ENCODE measurements at regions not wholly inside any gene's neighbourhood (a gene's known extent, or its start where the extent isn't known, plus 50 kb on each side); places are given as distances from the start of the nearest gene placed in this dataset.

GRCh38 chr3:59316688-59317275 lies 267.0 kb upstream of the CFAP20DC start:
- intact Hi-C loops (cut with DNase I) = no loop called here
- Histone ChIP-seq H3K27ac (no peak overlapping the region), H3K4me3 (no peak overlapping the region), H3K36me3 (replicated peaks in 1 of 2) (no peaks in the 10 kb centered on the region), H3K4me1 (replicated peaks in 1 of 2) (no peaks in the 10 kb centered on the region), H3K9me3 (replicated peaks in 1 of 3) (no peaks in the 10 kb centered on the region), H3K27me3 (no peaks in the 10 kb centered on the region)
- TF ChIP-seq POLR2A (IDR thresholded peaks at IDR 0.05) = no peak
- TF ChIP-seq, protein P1, sequence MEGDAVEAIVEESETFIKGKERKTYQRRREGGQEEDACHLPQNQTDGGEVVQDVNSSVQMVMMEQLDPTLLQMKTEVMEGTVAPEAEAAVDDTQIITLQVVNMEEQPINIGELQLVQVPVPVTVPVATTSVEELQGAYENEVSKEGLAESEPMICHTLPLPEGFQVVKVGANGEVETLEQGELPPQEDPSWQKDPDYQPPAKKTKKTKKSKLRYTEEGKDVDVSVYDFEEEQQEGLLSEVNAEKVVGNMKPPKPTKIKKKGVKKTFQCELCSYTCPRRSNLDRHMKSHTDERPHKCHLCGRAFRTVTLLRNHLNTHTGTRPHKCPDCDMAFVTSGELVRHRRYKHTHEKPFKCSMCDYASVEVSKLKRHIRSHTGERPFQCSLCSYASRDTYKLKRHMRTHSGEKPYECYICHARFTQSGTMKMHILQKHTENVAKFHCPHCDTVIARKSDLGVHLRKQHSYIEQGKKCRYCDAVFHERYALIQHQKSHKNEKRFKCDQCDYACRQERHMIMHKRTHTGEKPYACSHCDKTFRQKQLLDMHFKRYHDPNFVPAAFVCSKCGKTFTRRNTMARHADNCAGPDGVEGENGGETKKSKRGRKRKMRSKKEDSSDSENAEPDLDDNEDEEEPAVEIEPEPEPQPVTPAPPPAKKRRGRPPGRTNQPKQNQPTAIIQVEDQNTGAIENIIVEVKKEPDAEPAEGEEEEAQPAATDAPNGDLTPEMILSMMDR (IDR thresholded peaks at IDR 0.05) = no peak
- WGBS, 4 donors = 68 to 80% (median 71%) methylated on average over 3 of the region's 3 CpGs
- no peak for DNase-seq

DNA sequence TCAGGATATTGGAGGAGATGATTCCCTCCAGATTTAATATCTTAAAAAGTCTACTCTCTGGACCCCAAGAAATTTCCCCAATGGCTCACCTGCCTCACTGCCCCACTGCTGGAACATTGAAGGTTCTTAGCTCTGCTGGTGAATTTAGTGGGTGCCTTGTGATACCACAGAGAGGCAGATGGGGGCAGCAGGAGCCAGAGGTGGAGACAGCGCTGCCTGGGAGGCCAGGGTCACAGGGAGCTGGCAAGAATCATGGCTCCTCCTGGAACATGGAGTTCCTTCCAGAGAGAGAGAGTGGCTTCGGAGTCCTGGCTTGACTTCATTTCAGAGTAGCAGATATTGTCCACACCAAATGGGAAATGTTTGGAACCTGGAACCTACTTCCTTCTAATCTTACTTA lies 263.5 kb upstream of the CFAP20DC start:
- peak; percentile 24 to 73 (median 63) for DNase-seq
- intact Hi-C loops (cut with DNase I) = no loop called here
- Histone ChIP-seq H3K27ac (no peak overlapping the region), H3K4me1 (replicated peaks in 1 of 2) (no peaks in the 10 kb centered on the region), H3K36me3 (replicated peaks in 1 of 2) (no peaks in the 10 kb centered on the region), H3K4me3 (no peak overlapping the region), H3K9me3 (replicated peaks in 1 of 3) (no peaks in the 10 kb centered on the region), H3K27me3 (no peaks in the 10 kb centered on the region)
- no peak for TF ChIP-seq POLR2A (IDR thresholded peaks at IDR 0.05)
- TF ChIP-seq, protein P1 (IDR thresholded peaks at IDR 0.05) = peak; percentile 15 to 53 (median 46)
- WGBS, 4 donors = 30 to 60% (median 43%) methylated on average over 1 to 2 of the region's 2 CpGs

GRCh38 chr3:59311231-59311630 lies 261.4 kb upstream of the CFAP20DC start:
- Histone ChIP-seq H3K9me3 (replicated peaks in 1 of 3) (no peaks in the 10 kb centered on the region), H3K4me3 (no peak overlapping the region), H3K27me3 (no peaks in the 10 kb centered on the region), H3K27ac (no peak overlapping the region), H3K36me3 (replicated peaks in 1 of 2) (no peaks in the 10 kb centered on the region), H3K4me1 (replicated peaks in 1 of 2) (no peaks in the 10 kb centered on the region)
- intact Hi-C loops (cut with DNase I) = no loop called here
- DNase-seq = no peak
- no peak for TF ChIP-seq POLR2A (IDR thresholded peaks at IDR 0.05)
- TF ChIP-seq, protein P1 (IDR thresholded peaks at IDR 0.05) = no peak
- 69 to 74% (median 70%) methylated on average over 3 of the region's 3 CpGs for WGBS, 4 donors

DNA sequence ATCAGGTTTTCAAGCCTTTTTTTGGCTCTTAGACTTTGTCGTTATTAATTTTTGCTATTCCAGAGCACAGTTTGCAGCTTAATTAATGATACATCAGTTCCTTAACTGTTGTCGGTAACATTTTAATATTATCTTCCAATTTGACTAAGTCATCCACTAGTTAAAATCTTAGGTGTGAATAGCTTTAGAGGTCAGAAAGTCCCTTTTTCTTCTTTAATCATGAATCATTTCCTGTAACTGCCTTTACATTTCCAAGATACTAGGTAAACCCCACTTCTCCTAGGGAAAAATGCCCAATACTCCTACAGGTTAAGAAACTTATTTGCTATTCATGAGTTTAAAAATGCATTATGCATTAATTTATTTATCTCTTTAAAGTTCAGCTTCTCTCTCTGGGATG lies 260.9 kb upstream of the CFAP20DC start:
- Histone ChIP-seq H3K27me3 (no peaks in the 10 kb centered on the region), H3K4me1 (replicated peaks in 1 of 2) (no peaks in the 10 kb centered on the region), H3K9me3 (replicated peaks in 1 of 3) (no peaks in the 10 kb centered on the region), H3K27ac (no peak overlapping the region), H3K36me3 (replicated peaks in 1 of 2) (no peaks in the 10 kb centered on the region), H3K4me3 (no peak overlapping the region)
- 66 to 74% (median 73%) methylated on average over 2 of the region's 2 CpGs for WGBS, 4 donors
- DNase-seq = no peak
- TF ChIP-seq, protein P1 (IDR thresholded peaks at IDR 0.05) = no peak
- TF ChIP-seq POLR2A (IDR thresholded peaks at IDR 0.05) = no peak
- intact Hi-C loops (cut with DNase I) = no loop called here
